K562 (cell line): ENCODE measurements at regions not wholly inside any gene's neighbourhood (a gene's known extent, or its start where the extent isn't known, plus 50 kb on each side); places are given as distances from the start of the nearest gene placed in this dataset.

ENCODE experiments used
- CTCF ChIP-seq, 3 experiments: IDR thresholded peaks in 2 of 3; conservative IDR thresholded peaks in 1 of 3; 2 replicates each; pipeline ENCODE4 v1.5.1; 2011 to 2012; ENCODE audit warnings: low read length in 3 of 3, mild to moderate bottlenecking in 3 of 3, control low read depth in 2 of 3, improper control_type of control experiment in 1 of 3, inconsistent platforms in 1 of 3, low read depth in 1 of 3, mixed read lengths in 1 of 3, moderate library complexity in 1 of 3; ENCODE audit not compliant: insufficient read depth in 2 of 3
- ELK1 ChIP-seq: sonication (generic); formaldehyde crosslinking; IDR thresholded peaks from 2 replicates; pipeline ENCODE4 v1.8.1; 2022; ENCODE audit warnings: missing genetic modification reagents
- JUND ChIP-seq, 2 experiments: IDR thresholded peaks; 2 replicates in 1 of 2; 3 replicates in 1 of 2; pipeline ENCODE4 v1.6.1; 2011; ENCODE audit warnings: borderline replicate concordance in 2 of 2, low read depth in 2 of 2, low read length in 2 of 2, improper control_type of control experiment in 1 of 2, missing biosample characterization in 1 of 2, missing genetic modification characterization in 1 of 2, missing genetic modification reagents in 1 of 2
- MXI1 ChIP-seq: IDR thresholded peaks from 2 replicates; pipeline ENCODE4 v1.6.1; 2011; ENCODE audit warnings: low read depth, mild to moderate bottlenecking, improper control_type of control experiment, low read length
- NCOA2 ChIP-seq, 2 experiments: fragments of 450-650 bp; IDR thresholded peaks; 2 replicates each; pipeline ENCODE4 v1.6.1; 2018; ENCODE audit warnings: mild to moderate bottlenecking in 2 of 2, moderate library complexity in 1 of 2; ENCODE audit not compliant: partially characterized antibody in 2 of 2
- NRF1 ChIP-seq, 2 experiments: fragments of 450-650 bp; IDR thresholded peaks in 1 of 2; conservative IDR thresholded peaks in 1 of 2; 2 replicates each; pipeline ENCODE4 v1.6.1; 2014; ENCODE audit warnings: mild to moderate bottlenecking in 2 of 2
- POLR2A ChIP-seq: fragments of 450-650 bp; conservative IDR thresholded peaks from 2 replicates; pipeline ENCODE4 v1.6.1; 2016
- SMARCB1 ChIP-seq: IDR thresholded peaks from 2 replicates; pipeline ENCODE4 v1.6.1; 2011; ENCODE audit warnings: improper control_type of control experiment, low read depth; ENCODE audit not compliant: insufficient read length
- YY1 ChIP-seq, 3 experiments: IDR thresholded peaks; 2 replicates each; pipeline ENCODE4 v1.6.1; 2011; ENCODE audit warnings: low read length in 2 of 3, mild to moderate bottlenecking in 2 of 3, moderate library complexity in 2 of 3, borderline replicate concordance in 1 of 3, control low read depth in 1 of 3, low read depth in 1 of 3; ENCODE audit not compliant: insufficient read depth in 3 of 3, insufficient replicate concordance in 2 of 3, control insufficient read depth in 1 of 3, insufficient read length in 1 of 3; ENCODE audit errors: extremely low read depth in 1 of 3
- ZBTB11 ChIP-seq, 3 experiments: fragments of 200-800 bp in 1 of 3; fragments of 250-450 bp in 1 of 3; fragments of 450-650 bp in 1 of 3; sonication (Bioruptor Pico) in 1 of 3; sonication (Bioruptor generic) in 1 of 3; formaldehyde crosslinking in 1 of 3; IDR thresholded peaks; 2 replicates each; pipeline versions ENCODE4 v1.6.1 to v1.8.0; 2016 to 2022; ENCODE audit warnings: mild to moderate bottlenecking in 2 of 3, missing genetic modification characterization in 2 of 3, missing compliant biosample characterization in 1 of 3, moderate library complexity in 1 of 3
- ZNF24 ChIP-seq: fragments of 450-650 bp; IDR thresholded peaks from 2 replicates; pipeline ENCODE4 v1.6.1; 2016

- TF ChIP-seq POLR2A (no peak), ZBTB11 (CRISPR knock-in tag; IDR thresholded peaks at IDR 0.05) (no peak), NCOA2 (IDR thresholded peaks at IDR 0.05; ENCODE audit: partially characterized antibody in 2 of 2) (no peak), CTCF (IDR thresholded peaks at IDR 0.05 in 2 of 3, conservative IDR thresholded peaks at IDR 0.05 in 1 of 3; ENCODE audit: insufficient read depth in 2 of 3, low read depth in 1 of 3, low read length in 3 of 3) (no peak), JUND (IDR thresholded peaks at IDR 0.05; ENCODE audit: borderline replicate concordance, low read depth, low read length) (no peak), JUND (tag; IDR thresholded peaks at IDR 0.05; ENCODE audit: borderline replicate concordance, low read depth, low read length) (no peak), YY1 (IDR thresholded peaks at IDR 0.05; ENCODE audit: borderline replicate concordance in 1 of 3, control insufficient read depth in 1 of 3, extremely low read depth in 1 of 3, insufficient read depth in 3 of 3, insufficient read length in 1 of 3, insufficient replicate concordance in 2 of 3, low read depth in 1 of 3, low read length in 2 of 3) (no peak), ZNF24 (no peak), MXI1 (no peak), SMARCB1 (no peak), ELK1 (CRISPR knock-in tag) (no peak), NRF1 (conservative IDR thresholded peaks at IDR 0.05 in 1 of 2, IDR thresholded peaks at IDR 0.05 in 1 of 2) (no peak)
These were observed 111.9 kb upstream of the VRK2 start for GRCh38 chr2:57934659-57935058.
